Fibroblast of skin of abdomen (primary cell): ENCODE measurements at regions not wholly inside any gene's neighbourhood (a gene's known extent, or its start where the extent isn't known, plus 50 kb on each side); places are given as distances from the start of the nearest gene placed in this dataset.

Source experiments
- DNase-seq: peaks from one replicate; pipeline ENCODE4 v3.0.0-alpha.2; 2013

- no peak for DNase-seq
These were observed 637.9 kb downstream of the MED13L start for GRCh38 chr12:115639648-115640012.

- DNase-seq = no peak
These were observed 638.5 kb downstream of the MED13L start for GRCh38 chr12:115638733-115639647.

GRCh38 chr12:115636546-115636945, 640.9 kb downstream of the MED13L start:
- peak; percentile 81 for DNase-seq

- peak; percentile 28 for DNase-seq
These were observed 645.2 kb downstream of the MED13L start for GRCh38 chr12:115632308-115632707.

- no peak for DNase-seq
These were observed 647.4 kb downstream of the MED13L start for GRCh38 chr12:115630136-115630535.

- no peak for DNase-seq
These were observed 651.3 kb downstream of the MED13L start for GRCh38 chr12:115626210-115626609.

GRCh38 chr12:115623764-115624334, 653.6 kb downstream of the MED13L start:
- peak; percentile 35 for DNase-seq

GRCh38 chr12:115623275-115623674, 654.2 kb downstream of the MED13L start:
- no peak for DNase-seq

GRCh38 chr12:115620816-115621215, 656.7 kb downstream of the MED13L start:
- DNase-seq = peak; percentile 38

GRCh38 chr12:115619889-115620288, 657.6 kb downstream of the MED13L start:
- no peak for DNase-seq

GRCh38 chr12:115619061-115619460, 658.4 kb downstream of the MED13L start:
- DNase-seq = no peak

GRCh38 chr12:115618105-115618504, 659.4 kb downstream of the MED13L start:
- DNase-seq = no peak

- no peak for DNase-seq
These were observed 660.1 kb downstream of the MED13L start for GRCh38 chr12:115617391-115617790.

GRCh38 chr12:115611477-115611876, 666.0 kb downstream of the MED13L start:
- DNase-seq = no peak

GRCh38 chr12:115609347-115609746, 668.1 kb downstream of the MED13L start:
- DNase-seq = peak; percentile 75

GRCh38 chr12:115606040-115606439, 671.5 kb downstream of the MED13L start:
- DNase-seq = no peak

GRCh38 chr12:115598871-115599811, 678.4 kb downstream of the MED13L start:
- DNase-seq = peak; percentile 85

- peak; percentile 80 for DNase-seq
These were observed 680.3 kb downstream of the MED13L start for GRCh38 chr12:115597157-115597712.

- DNase-seq = no peak
These were observed 689.4 kb downstream of the MED13L start for GRCh38 chr12:115588131-115588530.

GRCh38 chr12:115584156-115584555, 693.3 kb downstream of the MED13L start:
- no peak for DNase-seq

GRCh38 chr12:115583591-115583990, 693.9 kb downstream of the MED13L start:
- no peak for DNase-seq

GRCh38 chr12:115577401-115577800, 700.1 kb downstream of the MED13L start:
- DNase-seq = no peak

- DNase-seq = no peak
These were observed 702.7 kb downstream of the MED13L start for GRCh38 chr12:115574826-115575225.
